IPS-20b (cell line): ENCODE measurements at regions not wholly inside any gene's neighbourhood (a gene's known extent, or its start where the extent isn't known, plus 50 kb on each side); places are given as distances from the start of the nearest gene placed in this dataset.

ENCODE experiments used
- H3K27ac ChIP-seq: one replicate; pipeline ENCODE4 v1.5.1; 2013; ENCODE audit warnings: low read length
- H3K27me3 ChIP-seq: 2 replicates; pipeline ENCODE4 v1.6.1; 2013; ENCODE audit warnings: mild to moderate bottlenecking, low read length, inconsistent platforms; ENCODE audit not compliant: insufficient read depth
- H3K36me3 ChIP-seq: 2 replicates; pipeline ENCODE4 v1.6.1; 2013; ENCODE audit warnings: low read depth, mild to moderate bottlenecking, inconsistent platforms, low read length, moderate library complexity; ENCODE audit not compliant: insufficient read depth
- H3K4me1 ChIP-seq: 2 replicates; pipeline ENCODE4 v1.6.1; 2013; ENCODE audit warnings: mild to moderate bottlenecking, control low read depth, inconsistent platforms, low read length, moderate library complexity; ENCODE audit not compliant: insufficient read depth
- H3K4me3 ChIP-seq: 2 replicates; pipeline ENCODE4 v1.5.1; 2013; ENCODE audit warnings: mild to moderate bottlenecking, low read length, inconsistent platforms
- H3K9ac ChIP-seq: 2 replicates; pipeline ENCODE4 v1.6.1; 2013; ENCODE audit warnings: low read depth, mild to moderate bottlenecking, inconsistent platforms, low read length, moderate library complexity
- H3K9me3 ChIP-seq: 2 replicates; pipeline ENCODE4 v1.6.1; 2013; ENCODE audit warnings: mild to moderate bottlenecking, low read depth, low read length, inconsistent platforms; ENCODE audit not compliant: insufficient read depth

DNA sequence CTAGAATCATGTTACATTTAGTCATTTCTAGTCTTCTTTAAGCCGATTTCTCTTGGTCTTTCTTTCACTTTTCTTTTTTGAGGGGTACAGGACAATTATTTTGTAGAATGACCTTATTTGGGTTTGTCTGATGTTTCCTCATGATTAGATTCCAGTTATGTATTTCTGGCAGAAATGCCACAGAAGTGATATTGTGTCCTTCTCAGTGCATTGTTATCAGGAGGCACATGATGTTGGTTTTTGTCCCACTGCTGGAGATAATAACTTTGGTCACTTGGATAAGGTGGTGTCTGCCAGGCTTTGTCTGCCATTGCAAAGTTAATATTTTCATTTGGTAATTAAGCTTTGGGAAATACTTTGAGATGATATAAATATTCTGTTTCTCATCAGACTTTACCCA, 100.3 kb downstream of the RRM1 start:
- Histone ChIP-seq H3K27me3 (no peaks in the 10 kb centered on the region), H3K36me3 (no peaks in the 10 kb centered on the region), H3K9ac (no peak overlapping the region), H3K4me1 (no peaks in the 10 kb centered on the region), H3K4me3 (no peak overlapping the region), H3K9me3 (no peaks in the 10 kb centered on the region), H3K27ac (no peak overlapping the region)

DNA sequence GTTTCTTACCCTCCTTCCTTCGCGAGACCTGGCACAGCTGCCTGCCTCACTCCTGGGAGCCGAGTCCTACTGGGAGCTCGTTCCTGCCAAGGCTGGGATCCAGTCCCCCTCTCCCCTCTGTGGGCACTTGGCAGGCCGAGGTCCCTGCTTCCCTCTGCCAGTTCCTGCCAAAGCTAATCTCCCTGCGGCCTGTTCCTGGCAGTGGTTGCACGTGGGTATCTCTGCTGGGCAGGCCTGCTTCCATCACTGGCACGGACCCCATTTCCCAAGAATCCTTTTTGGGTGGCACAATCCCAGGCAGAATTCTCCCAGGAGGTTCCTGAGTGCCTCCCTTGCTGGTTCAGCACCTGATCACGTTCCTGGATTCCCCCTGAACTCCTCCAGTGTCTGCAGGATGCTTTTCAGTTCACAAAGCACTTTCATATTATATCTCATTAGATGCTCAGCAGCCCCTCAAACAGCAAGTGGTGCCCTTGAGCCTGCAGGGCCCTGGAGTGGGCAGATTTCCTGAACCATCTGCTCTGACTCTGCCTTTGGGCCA, 96.5 kb downstream of the RRM1 start:
- H3K4me3 ChIP-seq, result no peak overlapping the region
- no peaks in the 10 kb centered on the region for H3K4me1 ChIP-seq
- H3K27me3 ChIP-seq, result peaks cover 12% of the 10 kb centered on the region

GRCh38 chr11:4190519-4190918, 95.9 kb downstream of the RRM1 start:
- Histone ChIP-seq H3K27ac (no peak overlapping the region), H3K36me3 (no peaks in the 10 kb centered on the region), H3K27me3 (peaks cover 12% of the 10 kb centered on the region), H3K9ac (no peak overlapping the region), H3K4me3 (no peak overlapping the region), H3K4me1 (no peaks in the 10 kb centered on the region), H3K9me3 (no peaks in the 10 kb centered on the region)

More for the DNA sequence above, 96.5 kb downstream of the RRM1 start:
- no peaks in the 10 kb centered on the region for H3K9me3 ChIP-seq
- no peak overlapping the region for H3K27ac ChIP-seq
- no peak overlapping the region for H3K9ac ChIP-seq
- no peaks in the 10 kb centered on the region for H3K36me3 ChIP-seq

DNA sequence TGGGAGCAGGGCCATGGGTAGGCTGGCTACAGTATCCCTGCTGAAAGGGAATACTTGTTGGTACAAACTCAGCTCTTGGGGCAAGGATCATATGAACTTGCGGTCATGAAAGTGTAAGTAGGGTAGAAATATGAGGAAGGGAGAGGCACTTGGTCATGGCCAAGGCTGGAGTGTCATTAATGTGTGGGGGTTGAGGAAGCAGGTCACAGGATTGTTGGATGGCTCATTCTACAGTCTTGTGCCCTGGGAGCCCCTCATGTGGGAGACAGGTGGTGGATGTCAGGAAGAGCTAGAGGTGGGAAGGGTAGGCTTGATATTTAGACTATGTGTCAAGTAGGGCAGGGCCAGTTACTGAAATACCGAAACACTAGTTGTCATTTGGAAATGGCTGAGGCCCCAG, 95.5 kb downstream of the RRM1 start:
- H3K4me1 ChIP-seq, result no peaks in the 10 kb centered on the region
- H3K27ac ChIP-seq, result no peak overlapping the region
- H3K4me3 ChIP-seq, result no peak overlapping the region
- peaks cover 12% of the 10 kb centered on the region for H3K27me3 ChIP-seq
- no peaks in the 10 kb centered on the region for H3K36me3 ChIP-seq
- no peak overlapping the region for H3K9ac ChIP-seq
- H3K9me3 ChIP-seq, result no peaks in the 10 kb centered on the region
